ENCODE measurements at regions not wholly inside any gene's neighbourhood (a gene's known extent, or its start where the extent isn't known, plus 50 kb on each side); places are given as distances from the start of the nearest gene placed in this dataset.

- H3K4me3 ChIP-seq (ENCODE audit: low read length) = no peak overlapping the region
- ChIA-PET POLR2A (no interaction called here), CTCF (no interaction called here)
- H3K27ac Mint-ChIP-seq = no peak overlapping the region
- no peaks in the 10 kb centered on the region for H3K4me1 ChIP-seq (ENCODE audit: insufficient read depth, low read length)
- DNase-seq (no peak), ATAC-seq (ENCODE audit: poor library complexity) (no peak)
- H3K9me3 ChIP-seq (ENCODE audit: control insufficient read depth in 1 of 2, insufficient read depth in 1 of 2, low read length in 2 of 2) = no peaks in the 10 kb centered on the region
- TF ChIP-seq, protein P1, sequence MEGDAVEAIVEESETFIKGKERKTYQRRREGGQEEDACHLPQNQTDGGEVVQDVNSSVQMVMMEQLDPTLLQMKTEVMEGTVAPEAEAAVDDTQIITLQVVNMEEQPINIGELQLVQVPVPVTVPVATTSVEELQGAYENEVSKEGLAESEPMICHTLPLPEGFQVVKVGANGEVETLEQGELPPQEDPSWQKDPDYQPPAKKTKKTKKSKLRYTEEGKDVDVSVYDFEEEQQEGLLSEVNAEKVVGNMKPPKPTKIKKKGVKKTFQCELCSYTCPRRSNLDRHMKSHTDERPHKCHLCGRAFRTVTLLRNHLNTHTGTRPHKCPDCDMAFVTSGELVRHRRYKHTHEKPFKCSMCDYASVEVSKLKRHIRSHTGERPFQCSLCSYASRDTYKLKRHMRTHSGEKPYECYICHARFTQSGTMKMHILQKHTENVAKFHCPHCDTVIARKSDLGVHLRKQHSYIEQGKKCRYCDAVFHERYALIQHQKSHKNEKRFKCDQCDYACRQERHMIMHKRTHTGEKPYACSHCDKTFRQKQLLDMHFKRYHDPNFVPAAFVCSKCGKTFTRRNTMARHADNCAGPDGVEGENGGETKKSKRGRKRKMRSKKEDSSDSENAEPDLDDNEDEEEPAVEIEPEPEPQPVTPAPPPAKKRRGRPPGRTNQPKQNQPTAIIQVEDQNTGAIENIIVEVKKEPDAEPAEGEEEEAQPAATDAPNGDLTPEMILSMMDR (IDR thresholded peaks at IDR 0.05) = no peak
- H3K9me3 Mint-ChIP-seq = no peaks in the 10 kb centered on the region
- no peak overlapping the region for H3K27ac ChIP-seq (ENCODE audit: low read depth in 1 of 2, low read length in 2 of 2)
- H3K27me3 ChIP-seq (ENCODE audit: control insufficient read depth in 1 of 2, insufficient read depth in 2 of 2, low read length in 2 of 2) = no peaks in the 10 kb centered on the region
- no peak overlapping the region for H3K4me3 Mint-ChIP-seq
- no peaks in the 10 kb centered on the region for H3K36me3 ChIP-seq (ENCODE audit: insufficient read depth, low read length)
- intact Hi-C loops (cut with DNase I, micrococcal nuclease) = no loop called here
- H3K36me3 Mint-ChIP-seq (ENCODE audit: low read depth) = no peaks in the 10 kb centered on the region
- no peaks in the 10 kb centered on the region for H3K27me3 Mint-ChIP-seq
- H3K4me1 Mint-ChIP-seq (ENCODE audit: low read depth) = no peaks in the 10 kb centered on the region
These were observed 731.4 kb upstream of the RIOK2 start for GRCh38 chr5:97914483-97914882.

DNA sequence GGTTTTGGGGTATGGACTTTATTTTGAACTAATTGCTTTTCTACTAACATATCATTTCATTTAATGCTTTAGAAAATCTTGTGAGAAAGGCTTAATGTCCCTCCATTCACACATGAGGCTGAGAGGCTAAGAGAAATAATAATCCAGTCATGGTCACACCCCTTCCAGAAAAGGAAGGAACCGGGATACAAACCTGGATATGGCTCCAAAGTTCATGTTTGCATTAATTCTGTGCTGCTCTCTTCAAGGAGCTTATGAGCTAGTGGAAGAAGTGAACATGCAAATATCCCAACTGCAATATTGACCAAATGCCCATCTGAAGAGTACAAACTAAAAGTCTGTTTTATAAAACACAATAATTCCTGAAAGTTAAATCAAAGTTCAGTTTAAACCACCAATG is 732.1 kb upstream of the RIOK2 start:
- no peaks in the 10 kb centered on the region for H3K27me3 ChIP-seq (ENCODE audit: control insufficient read depth in 1 of 2, insufficient read depth in 2 of 2, low read length in 2 of 2)
- Mint-ChIP-seq H3K9me3 (no peaks in the 10 kb centered on the region), H3K27me3 (no peaks in the 10 kb centered on the region), H3K36me3 (ENCODE audit: low read depth) (no peaks in the 10 kb centered on the region), H3K4me1 (ENCODE audit: low read depth) (no peaks in the 10 kb centered on the region), H3K27ac (no peak overlapping the region), H3K4me3 (no peak overlapping the region)
- POLR2A ChIA-PET = no interaction called here
- DNase-seq = no peak
- no peaks in the 10 kb centered on the region for H3K4me1 ChIP-seq (ENCODE audit: insufficient read depth, low read length)
- TF ChIP-seq, protein P1 (IDR thresholded peaks at IDR 0.05) = no peak
- no peak overlapping the region for H3K27ac ChIP-seq (ENCODE audit: low read depth in 1 of 2, low read length in 2 of 2)
- no peak for ATAC-seq (ENCODE audit: poor library complexity)
- CTCF ChIA-PET = no interaction called here
- intact Hi-C loops (cut with DNase I, micrococcal nuclease) = loop anchor here in 1 of 2 experiments (5.0 kb wide), 1 partner anchor 297 kb away; no protein-coding TSS in a partner anchor
- H3K4me3 ChIP-seq (ENCODE audit: low read length) = no peak overlapping the region
- no peaks in the 10 kb centered on the region for H3K36me3 ChIP-seq (ENCODE audit: insufficient read depth, low read length)
- H3K9me3 ChIP-seq (ENCODE audit: control insufficient read depth in 1 of 2, insufficient read depth in 1 of 2, low read length in 2 of 2) = no peaks in the 10 kb centered on the region

DNA sequence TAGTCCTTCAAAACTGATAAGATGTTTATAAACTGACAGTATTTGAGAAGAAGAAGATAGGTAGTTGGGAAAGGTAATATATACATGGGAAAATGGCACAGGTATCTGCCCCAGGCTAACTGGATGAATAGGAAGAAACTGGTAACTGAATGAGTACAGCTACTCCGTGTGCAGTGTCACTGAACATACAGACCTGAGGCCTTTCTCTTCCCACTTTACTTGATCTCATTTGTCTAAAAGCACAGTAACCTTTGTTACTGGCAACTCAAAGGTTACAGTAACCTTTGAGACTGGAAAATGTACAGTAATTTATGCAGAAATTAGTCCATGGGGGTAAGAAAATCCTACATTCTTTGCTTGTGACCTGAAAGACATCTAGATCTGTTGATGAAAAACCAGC is 735.0 kb upstream of the RIOK2 start:
- no peaks in the 10 kb centered on the region for H3K36me3 ChIP-seq (ENCODE audit: insufficient read depth, low read length)
- Mint-ChIP-seq H3K4me3 (no peak overlapping the region), H3K4me1 (ENCODE audit: low read depth) (no peaks in the 10 kb centered on the region), H3K9me3 (no peaks in the 10 kb centered on the region), H3K27ac (no peak overlapping the region), H3K27me3 (no peaks in the 10 kb centered on the region), H3K36me3 (ENCODE audit: low read depth) (no peaks in the 10 kb centered on the region)
- ATAC-seq (ENCODE audit: poor library complexity) = no peak
- ChIA-PET POLR2A (no interaction called here), CTCF (no interaction called here)
- H3K4me3 ChIP-seq (ENCODE audit: low read length) = no peak overlapping the region
- intact Hi-C loops (cut with DNase I, micrococcal nuclease) = loop anchor here in 1 of 2 experiments (5.0 kb wide), 1 partner anchor 294 kb away; no protein-coding TSS in a partner anchor
- no peaks in the 10 kb centered on the region for H3K9me3 ChIP-seq (ENCODE audit: control insufficient read depth in 1 of 2, insufficient read depth in 1 of 2, low read length in 2 of 2)
- H3K4me1 ChIP-seq (ENCODE audit: insufficient read depth, low read length) = no peaks in the 10 kb centered on the region
- no peak for DNase-seq
- TF ChIP-seq, protein P1 (IDR thresholded peaks at IDR 0.05) = no peak
- no peak overlapping the region for H3K27ac ChIP-seq (ENCODE audit: low read depth in 1 of 2, low read length in 2 of 2)
- no peaks in the 10 kb centered on the region for H3K27me3 ChIP-seq (ENCODE audit: control insufficient read depth in 1 of 2, insufficient read depth in 2 of 2, low read length in 2 of 2)
